K562 (cell line): ENCODE measurements at regions not wholly inside any gene's neighbourhood (a gene's known extent, or its start where the extent isn't known, plus 50 kb on each side); places are given as distances from the start of the nearest gene placed in this dataset.

Source experiments
- EHMT2 ChIP-seq: fragments of 450-650 bp; IDR thresholded peaks from 2 replicates; pipeline ENCODE4 v1.6.1; 2018; ENCODE audit warnings: antibody characterized with exemption
- FOXP1 ChIP-seq: sonication (generic); formaldehyde crosslinking; IDR thresholded peaks from 2 replicates; pipeline ENCODE4 v1.8.0; 2022; ENCODE audit warnings: mild to moderate bottlenecking, missing genetic modification reagents
- JUN ChIP-seq, 2 experiments: sonication (generic) in 1 of 2; formaldehyde crosslinking in 1 of 2; IDR thresholded peaks; 2 replicates each; pipeline versions ENCODE4 v1.6.1 to v1.8.0; 2012 to 2022; ENCODE audit warnings: borderline replicate concordance in 2 of 2, mild to moderate bottlenecking in 2 of 2, improper control_type of control experiment in 1 of 2, low read depth in 1 of 2, low read length in 1 of 2, missing genetic modification reagents in 1 of 2
- JUNB ChIP-seq: fragments of 450-650 bp; formaldehyde crosslinking; conservative IDR thresholded peaks from 2 replicates; pipeline ENCODE4 v1.4.0; 2020; ENCODE audit warnings: mild to moderate bottlenecking
- POLR2A ChIP-seq: fragments of 450-650 bp; conservative IDR thresholded peaks from 2 replicates; pipeline ENCODE4 v1.6.1; 2016
- POLR2B ChIP-seq: fragments of 450-650 bp; IDR thresholded peaks from 2 replicates; pipeline ENCODE4 v1.6.1; 2018; ENCODE audit warnings: low read depth; ENCODE audit not compliant: partially characterized antibody
- PRPF4 ChIP-seq: fragments of 200-400 bp; formaldehyde crosslinking; IDR thresholded peaks from one replicate; pipeline ENCODE4 v1.6.1; 2017; ENCODE audit warnings: low read length, low read depth, mild to moderate bottlenecking; ENCODE audit not compliant: insufficient read depth, poor library complexity, severe bottlenecking
- PTTG1 ChIP-seq: fragments of 450-650 bp; IDR thresholded peaks from 2 replicates; pipeline ENCODE4 v1.6.1; 2016; ENCODE audit warnings: low read depth, mild to moderate bottlenecking, missing genetic modification characterization, missing compliant biosample characterization
- TARDBP ChIP-seq: fragments of 450-650 bp; IDR thresholded peaks from 2 replicates; pipeline ENCODE4 v1.6.1; 2016
- ZFX ChIP-seq: sonication (generic); formaldehyde crosslinking; IDR thresholded peaks from 2 replicates; pipeline ENCODE4 v1.8.0; 2022; ENCODE audit warnings: mild to moderate bottlenecking, missing genetic modification reagents, moderate library complexity
- ZNF133 ChIP-seq: fragments of 250-450 bp; sonication (Bioruptor Pico); IDR thresholded peaks from 2 replicates; pipeline ENCODE4 v1.4.0; 2020; ENCODE audit warnings: mild to moderate bottlenecking
- ZNF140 ChIP-seq: fragments of 250-450 bp; sonication (Bioruptor Pico); IDR thresholded peaks from 2 replicates; pipeline ENCODE4 v1.8.0; 2021; ENCODE audit warnings: moderate library complexity, mild to moderate bottlenecking, inconsistent platforms
- TF ChIP-seq, protein P1 (sequence below), 2 experiments: fragments of 450-650 bp in 1 of 2; sonication (generic) in 1 of 2; formaldehyde crosslinking in 1 of 2; IDR thresholded peaks in 1 of 2; conservative IDR thresholded peaks in 1 of 2; 2 replicates each; pipeline versions ENCODE4 v1.6.1 to v1.8.1; 2016 to 2023; ENCODE audit warnings: mild to moderate bottlenecking in 2 of 2, moderate library complexity in 2 of 2, inconsistent platforms in 1 of 2, missing genetic modification reagents in 1 of 2
- TF ChIP-seq, protein P2 (sequence below): sonication (generic); formaldehyde crosslinking; IDR thresholded peaks from 2 replicates; pipeline ENCODE4 v1.8.0; 2023; ENCODE audit warnings: mild to moderate bottlenecking, missing genetic modification reagents

DNA sequence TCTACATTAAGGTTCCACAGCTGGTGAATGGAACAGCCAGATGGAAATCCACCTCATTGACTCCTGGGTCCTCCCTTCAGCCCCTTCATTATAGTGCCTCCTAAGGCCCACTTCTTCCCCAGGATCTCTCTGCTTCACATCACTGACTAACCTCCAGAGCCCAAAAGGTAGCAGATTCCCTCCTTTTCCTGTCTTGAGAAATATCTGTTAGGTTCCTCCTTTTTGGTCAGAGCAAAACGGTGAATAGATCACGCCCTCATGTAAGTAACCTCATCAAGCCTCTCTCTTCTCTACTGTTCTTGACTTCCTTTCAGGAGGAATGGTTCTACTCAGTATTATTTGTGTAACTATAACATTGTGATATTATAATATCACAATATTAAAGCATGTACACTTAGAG lies 155.0 kb upstream of the SRD5A2 start:
- no peak for TF ChIP-seq FOXP1 (CRISPR knock-in tag)
- no peak for TF ChIP-seq POLR2B
- TF ChIP-seq PRPF4: no peak
- no peak for TF ChIP-seq ZFX (CRISPR knock-in tag)
- TF ChIP-seq, protein P1, sequence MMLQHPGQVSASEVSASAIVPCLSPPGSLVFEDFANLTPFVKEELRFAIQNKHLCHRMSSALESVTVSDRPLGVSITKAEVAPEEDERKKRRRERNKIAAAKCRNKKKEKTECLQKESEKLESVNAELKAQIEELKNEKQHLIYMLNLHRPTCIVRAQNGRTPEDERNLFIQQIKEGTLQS (IDR thresholded peaks at IDR 0.05): no peak
- TF ChIP-seq, protein P1 (CRISPR knock-in tag; conservative IDR thresholded peaks at IDR 0.05): no peak
- TF ChIP-seq, protein P2, sequence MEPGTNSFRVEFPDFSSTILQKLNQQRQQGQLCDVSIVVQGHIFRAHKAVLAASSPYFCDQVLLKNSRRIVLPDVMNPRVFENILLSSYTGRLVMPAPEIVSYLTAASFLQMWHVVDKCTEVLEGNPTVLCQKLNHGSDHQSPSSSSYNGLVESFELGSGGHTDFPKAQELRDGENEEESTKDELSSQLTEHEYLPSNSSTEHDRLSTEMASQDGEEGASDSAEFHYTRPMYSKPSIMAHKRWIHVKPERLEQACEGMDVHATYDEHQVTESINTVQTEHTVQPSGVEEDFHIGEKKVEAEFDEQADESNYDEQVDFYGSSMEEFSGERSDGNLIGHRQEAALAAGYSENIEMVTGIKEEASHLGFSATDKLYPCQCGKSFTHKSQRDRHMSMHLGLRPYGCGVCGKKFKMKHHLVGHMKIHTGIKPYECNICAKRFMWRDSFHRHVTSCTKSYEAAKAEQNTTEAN (CRISPR knock-in tag): no peak
- TF ChIP-seq ZNF133 (CRISPR knock-in tag): no peak
- no peak for TF ChIP-seq JUN (IDR thresholded peaks at IDR 0.05; ENCODE audit: borderline replicate concordance, low read depth, low read length)
- no peak for TF ChIP-seq JUN (CRISPR knock-in tag; IDR thresholded peaks at IDR 0.05; ENCODE audit: borderline replicate concordance)
- no peak for TF ChIP-seq EHMT2
- TF ChIP-seq ZNF140 (CRISPR knock-in tag): no peak
- TF ChIP-seq TARDBP: no peak
- TF ChIP-seq JUNB (CRISPR knock-in tag): no peak
- TF ChIP-seq POLR2A: no peak
- no peak for TF ChIP-seq PTTG1
